ENCODE measurements at regions not wholly inside any gene's neighbourhood (a gene's known extent, or its start where the extent isn't known, plus 50 kb on each side); places are given as distances from the start of the nearest gene placed in this dataset.
"Not testable (repeated sequence)": the region's sequence is repeated elsewhere in the genome, so short reads cannot be mapped to it uniquely, and the experiment has no call there.

GRCh38 chr18:4734021-4734420 is 278.9 kb upstream of the DLGAP1 start:
- Histone ChIP-seq H3K4me1 (no peaks in the 10 kb centered on the region), H3K27ac (no peak overlapping the region), H3K4me3 (no peak overlapping the region), H3K36me3 (no peaks in the 10 kb centered on the region), H3K9me3 (no peaks in the 10 kb centered on the region), H3K27me3 (no peaks in the 10 kb centered on the region)
- TF ChIP-seq CTCF (IDR thresholded peaks at IDR 0.05), result no peak
- ATAC-seq (no peak), DNase-seq (no peak)
- intact Hi-C loops (cut with DNase I), result no loop called here

- no peak overlapping the region for H3K27ac ChIP-seq
- TF ChIP-seq CTCF (IDR thresholded peaks at IDR 0.05), result no peak
- no peak overlapping the region for H3K4me3 ChIP-seq
- no peaks in the 10 kb centered on the region for H3K4me1 ChIP-seq
- intact Hi-C loops (cut with DNase I), result no loop called here
- ATAC-seq, result no peak
- no peaks in the 10 kb centered on the region for H3K9me3 ChIP-seq
- no peaks in the 10 kb centered on the region for H3K36me3 ChIP-seq
- DNase-seq, result no peak
- H3K27me3 ChIP-seq, result no peaks in the 10 kb centered on the region
Measured at GRCh38 chr18:4721545-4721944, 266.4 kb upstream of the DLGAP1 start.

GRCh38 chr18:4720518-4720917 is 265.4 kb upstream of the DLGAP1 start:
- TF ChIP-seq CTCF (IDR thresholded peaks at IDR 0.05), result no peak
- H3K36me3 ChIP-seq, result no peaks in the 10 kb centered on the region
- H3K27me3 ChIP-seq, result no peaks in the 10 kb centered on the region
- H3K4me3 ChIP-seq, result no peak overlapping the region
- no peaks in the 10 kb centered on the region for H3K4me1 ChIP-seq
- H3K9me3 ChIP-seq, result no peaks in the 10 kb centered on the region
- intact Hi-C loops (cut with DNase I), result no loop called here
- DNase-seq (no peak), ATAC-seq (no peak)
- H3K27ac ChIP-seq, result no peak overlapping the region

DNA sequence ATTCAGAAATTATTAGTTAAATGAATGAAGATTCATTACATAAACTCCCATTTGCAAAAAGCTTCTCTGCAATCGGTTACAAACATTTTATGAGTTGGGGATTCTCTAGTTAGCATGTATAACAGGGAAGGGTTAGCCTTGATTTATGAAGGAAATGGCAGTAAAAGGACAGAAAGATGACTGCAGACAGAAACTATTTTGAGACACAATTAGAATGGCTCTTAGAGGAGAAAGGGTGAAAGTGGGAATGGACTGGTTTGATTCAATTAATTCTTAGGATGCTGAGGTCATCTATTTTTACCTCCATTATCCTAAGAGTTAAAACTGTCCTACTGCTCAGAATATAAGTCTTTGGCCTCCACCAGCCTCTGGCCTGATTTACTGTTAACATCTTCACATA is 250.8 kb upstream of the DLGAP1 start:
- Histone ChIP-seq H3K9me3 (no peaks in the 10 kb centered on the region), H3K27ac (no peak overlapping the region), H3K27me3 (no peaks in the 10 kb centered on the region), H3K4me3 (no peak overlapping the region), H3K36me3 (no peaks in the 10 kb centered on the region), H3K4me1 (no peaks in the 10 kb centered on the region)
- DNase-seq (no peak), ATAC-seq (no peak)
- no peak for TF ChIP-seq CTCF (IDR thresholded peaks at IDR 0.05)
- intact Hi-C loops (cut with DNase I), result no loop called here

- ATAC-seq (no peak), DNase-seq (no peak)
- TF ChIP-seq CTCF (IDR thresholded peaks at IDR 0.05), result no peak
- Histone ChIP-seq H3K36me3 (no peaks in the 10 kb centered on the region), H3K27ac (no peak overlapping the region), H3K4me3 (no peak overlapping the region), H3K9me3 (no peaks in the 10 kb centered on the region), H3K4me1 (no peaks in the 10 kb centered on the region), H3K27me3 (no peaks in the 10 kb centered on the region)
- intact Hi-C loops (cut with DNase I), result no loop called here
Measured at GRCh38 chr18:4704781-4705180, 249.7 kb upstream of the DLGAP1 start.

- no peak overlapping the region for H3K27ac ChIP-seq
- ATAC-seq (no peak), DNase-seq (no peak)
- no peaks in the 10 kb centered on the region for H3K9me3 ChIP-seq
- H3K4me1 ChIP-seq, result no peaks in the 10 kb centered on the region
- H3K4me3 ChIP-seq, result no peak overlapping the region
- no peak for TF ChIP-seq CTCF (IDR thresholded peaks at IDR 0.05)
- no peaks in the 10 kb centered on the region for H3K36me3 ChIP-seq
- intact Hi-C loops (cut with DNase I), result no loop called here
- H3K27me3 ChIP-seq, result no peaks in the 10 kb centered on the region
Measured at GRCh38 chr18:4691836-4692235, 236.7 kb upstream of the DLGAP1 start.

GRCh38 chr18:4678685-4679084 is 223.6 kb upstream of the DLGAP1 start:
- H3K9me3 ChIP-seq; DNase-seq; H3K27ac ChIP-seq; H3K4me1 ChIP-seq; intact Hi-C loops (cut with DNase I); H3K27me3 ChIP-seq; H3K4me3 ChIP-seq; H3K36me3 ChIP-seq; ATAC-seq: not testable (repeated sequence)
